IPS-15b (cell line): ENCODE measurements at regions not wholly inside any gene's neighbourhood (a gene's known extent, or its start where the extent isn't known, plus 50 kb on each side); places are given as distances from the start of the nearest gene placed in this dataset.

Experiments
- H3K27me3 ChIP-seq: one replicate; pipeline ENCODE4 v1.6.1; 2013; ENCODE audit warnings: low read length; ENCODE audit not compliant: control insufficient read depth, insufficient read depth
- H3K36me3 ChIP-seq: one replicate; pipeline ENCODE4 v1.6.1; 2013; ENCODE audit warnings: low read length; ENCODE audit not compliant: control insufficient read depth, insufficient read depth
- H3K4me1 ChIP-seq: one replicate; pipeline ENCODE4 v1.6.1; 2013; ENCODE audit warnings: mild to moderate bottlenecking, low read length; ENCODE audit not compliant: control insufficient read depth, insufficient read depth
- H3K4me3 ChIP-seq: one replicate; pipeline ENCODE4 v1.5.1; 2013; ENCODE audit warnings: low read depth, low read length
- H3K9ac ChIP-seq: one replicate; pipeline ENCODE4 v1.6.1; 2013; ENCODE audit warnings: low read depth, mild to moderate bottlenecking, low read length
- H3K9me3 ChIP-seq: one replicate; pipeline ENCODE4 v1.6.1; 2013; ENCODE audit warnings: mild to moderate bottlenecking, low read length; ENCODE audit not compliant: control insufficient read depth, insufficient read depth

DNA sequence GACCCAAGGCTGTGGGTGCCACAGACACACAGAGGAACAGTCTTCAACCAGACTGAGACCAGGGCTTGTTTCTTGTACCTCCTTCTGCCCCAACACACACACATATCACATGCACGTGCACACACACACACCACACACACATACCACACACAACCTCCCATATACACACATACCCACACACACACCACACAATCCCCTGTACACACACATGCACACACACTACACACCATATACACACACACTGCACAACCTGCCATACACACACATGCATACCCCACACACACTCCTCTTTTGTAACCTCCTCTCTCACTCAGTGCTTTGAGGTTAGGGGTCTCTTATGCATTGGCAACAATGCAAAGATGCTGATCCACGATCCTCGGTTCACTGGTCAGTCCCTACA, 217.0 kb downstream of the AJAP1 start:
- H3K9me3 ChIP-seq = peaks cover 2% of the 10 kb centered on the region
- no peaks in the 10 kb centered on the region for H3K36me3 ChIP-seq
- no peak overlapping the region for H3K9ac ChIP-seq
- H3K4me3 ChIP-seq = no peak overlapping the region
- no peaks in the 10 kb centered on the region for H3K27me3 ChIP-seq
- H3K4me1 ChIP-seq = no peaks in the 10 kb centered on the region

- Histone ChIP-seq H3K4me1 (no peaks in the 10 kb centered on the region), H3K27me3 (no peaks in the 10 kb centered on the region), H3K36me3 (no peaks in the 10 kb centered on the region), H3K9me3 (peaks cover 2% of the 10 kb centered on the region), H3K9ac (no peak overlapping the region), H3K4me3 (no peak overlapping the region)
These were observed 214.1 kb downstream of the AJAP1 start for GRCh38 chr1:4868521-4868920.

GRCh38 chr1:4856396-4856795, 202.0 kb downstream of the AJAP1 start:
- Histone ChIP-seq H3K4me1 (no peaks in the 10 kb centered on the region), H3K4me3 (no peak overlapping the region), H3K36me3 (no peaks in the 10 kb centered on the region), H3K9me3 (no peaks in the 10 kb centered on the region), H3K27me3 (no peaks in the 10 kb centered on the region), H3K9ac (no peak overlapping the region)

GRCh38 chr1:4854367-4854766, 200.0 kb downstream of the AJAP1 start:
- Histone ChIP-seq H3K9ac (no peak overlapping the region), H3K4me3 (no peak overlapping the region), H3K9me3 (peaks cover 4% of the 10 kb centered on the region), H3K4me1 (no peaks in the 10 kb centered on the region), H3K27me3 (no peaks in the 10 kb centered on the region), H3K36me3 (no peaks in the 10 kb centered on the region)

- H3K4me3 ChIP-seq = no peak overlapping the region
- H3K36me3 ChIP-seq = no peaks in the 10 kb centered on the region
- no peaks in the 10 kb centered on the region for H3K4me1 ChIP-seq
- no peak overlapping the region for H3K9ac ChIP-seq
- H3K9me3 ChIP-seq = peaks cover 4% of the 10 kb centered on the region
- no peaks in the 10 kb centered on the region for H3K27me3 ChIP-seq
These were observed 199.5 kb downstream of the AJAP1 start for GRCh38 chr1:4853904-4854303.

- Histone ChIP-seq H3K4me1 (peaks cover 8% of the 10 kb centered on the region), H3K27me3 (no peaks in the 10 kb centered on the region), H3K9ac (no peak overlapping the region), H3K9me3 (peaks cover 4% of the 10 kb centered on the region), H3K36me3 (no peaks in the 10 kb centered on the region), H3K4me3 (no peak overlapping the region)
These were observed 197.1 kb downstream of the AJAP1 start for GRCh38 chr1:4851385-4852065.

DNA sequence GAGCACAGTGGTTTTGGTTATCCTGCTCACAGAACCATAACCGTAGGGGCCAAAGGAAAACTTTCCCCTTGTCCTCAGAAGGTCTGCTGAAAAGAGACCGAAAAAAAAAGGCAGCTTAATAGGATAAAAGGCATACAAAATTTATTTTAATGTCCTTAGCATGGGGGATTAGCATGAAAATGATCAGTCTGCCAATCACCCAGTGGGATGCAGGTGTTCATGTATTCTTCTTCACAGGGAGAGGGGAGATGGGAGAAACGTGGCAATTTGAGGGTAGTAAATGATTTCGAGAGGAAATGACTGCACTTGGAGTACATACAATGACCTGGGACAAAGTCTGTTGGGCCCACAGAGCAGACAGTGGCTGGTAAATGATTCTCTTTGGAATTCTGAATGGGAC, 194.0 kb downstream of the AJAP1 start:
- Histone ChIP-seq H3K9me3 (peaks cover 4% of the 10 kb centered on the region), H3K4me1 (peaks cover 8% of the 10 kb centered on the region), H3K4me3 (no peak overlapping the region), H3K27me3 (no peaks in the 10 kb centered on the region), H3K36me3 (no peaks in the 10 kb centered on the region), H3K9ac (no peak overlapping the region)

DNA sequence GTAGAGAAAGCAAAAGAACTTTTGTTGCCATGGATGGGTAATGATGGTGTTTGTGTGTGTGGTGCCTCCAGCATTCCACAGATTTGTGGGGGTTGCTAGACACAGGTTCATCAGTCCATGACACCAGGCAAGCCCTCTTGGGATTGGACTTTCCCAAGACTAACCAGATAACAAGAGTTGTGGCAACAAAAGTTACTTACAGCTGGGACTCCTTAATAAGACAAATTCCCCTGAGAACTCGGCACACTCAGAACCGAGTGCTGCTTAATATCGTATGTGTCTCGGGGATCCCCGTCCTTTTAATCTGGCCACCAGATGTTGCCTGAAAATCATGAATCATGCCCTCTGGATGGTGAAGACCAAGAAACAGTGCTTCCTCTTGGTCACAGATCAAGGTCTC, 193.3 kb downstream of the AJAP1 start:
- Histone ChIP-seq H3K4me3 (no peak overlapping the region), H3K27me3 (no peaks in the 10 kb centered on the region), H3K4me1 (peaks cover 8% of the 10 kb centered on the region), H3K9ac (no peak overlapping the region), H3K9me3 (peaks cover 4% of the 10 kb centered on the region), H3K36me3 (no peaks in the 10 kb centered on the region)
